ENCODE measurements at regions not wholly inside any gene's neighbourhood (a gene's known extent, or its start where the extent isn't known, plus 50 kb on each side); places are given as distances from the start of the nearest gene placed in this dataset.
"Not testable (repeated sequence)": the region's sequence is repeated elsewhere in the genome, so short reads cannot be mapped to it uniquely, and the experiment has no call there.

DNA sequence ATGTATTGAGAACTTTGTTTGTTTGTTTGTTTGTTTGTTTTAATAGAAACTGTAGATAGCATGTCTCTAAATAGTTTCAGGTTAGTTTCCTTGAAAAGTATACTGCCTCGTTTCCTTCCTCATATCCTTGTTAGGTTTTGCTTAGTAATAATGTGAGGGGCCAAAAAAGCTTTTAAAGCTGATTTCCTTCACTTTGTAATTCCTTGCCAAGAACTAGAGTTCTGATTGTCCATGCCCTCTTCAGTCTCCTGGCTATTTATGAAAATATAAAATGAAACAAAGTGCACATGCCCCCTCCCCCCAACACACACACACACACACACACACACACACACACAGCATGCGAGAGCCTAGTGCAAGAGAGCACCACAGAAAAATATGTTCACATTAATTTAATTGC is 115.8 kb downstream of the FZD1 start:
- Histone ChIP-seq H3K9ac (ENCODE audit: insufficient read length, low read depth) (no peak overlapping the region), H3K27me3 (ENCODE audit: insufficient read depth, insufficient read length) (no peaks in the 10 kb centered on the region), H3K36me3 (ENCODE audit: insufficient read depth, insufficient read length, low read length) (no peaks in the 10 kb centered on the region), H3K4me3 (ENCODE audit: insufficient read length, low read depth) (no peak overlapping the region), H3K9me3 (ENCODE audit: insufficient read depth, low read length) (no peaks in the 10 kb centered on the region), H3K4me1 (ENCODE audit: insufficient read depth, insufficient read length) (no peaks in the 10 kb centered on the region)
- DNase-seq (ENCODE audit: low read depth, low spot score) = no peak
- TF ChIP-seq ZNF274 (IDR thresholded peaks at IDR 0.05; ENCODE audit: low read depth, low read length) (no peak), YY1 (IDR thresholded peaks at IDR 0.05; ENCODE audit: insufficient read depth, insufficient read length) (no peak), SUZ12 (IDR thresholded peaks at IDR 0.05; ENCODE audit: extremely low read depth, insufficient read depth, insufficient read length) (no peak)

DNA sequence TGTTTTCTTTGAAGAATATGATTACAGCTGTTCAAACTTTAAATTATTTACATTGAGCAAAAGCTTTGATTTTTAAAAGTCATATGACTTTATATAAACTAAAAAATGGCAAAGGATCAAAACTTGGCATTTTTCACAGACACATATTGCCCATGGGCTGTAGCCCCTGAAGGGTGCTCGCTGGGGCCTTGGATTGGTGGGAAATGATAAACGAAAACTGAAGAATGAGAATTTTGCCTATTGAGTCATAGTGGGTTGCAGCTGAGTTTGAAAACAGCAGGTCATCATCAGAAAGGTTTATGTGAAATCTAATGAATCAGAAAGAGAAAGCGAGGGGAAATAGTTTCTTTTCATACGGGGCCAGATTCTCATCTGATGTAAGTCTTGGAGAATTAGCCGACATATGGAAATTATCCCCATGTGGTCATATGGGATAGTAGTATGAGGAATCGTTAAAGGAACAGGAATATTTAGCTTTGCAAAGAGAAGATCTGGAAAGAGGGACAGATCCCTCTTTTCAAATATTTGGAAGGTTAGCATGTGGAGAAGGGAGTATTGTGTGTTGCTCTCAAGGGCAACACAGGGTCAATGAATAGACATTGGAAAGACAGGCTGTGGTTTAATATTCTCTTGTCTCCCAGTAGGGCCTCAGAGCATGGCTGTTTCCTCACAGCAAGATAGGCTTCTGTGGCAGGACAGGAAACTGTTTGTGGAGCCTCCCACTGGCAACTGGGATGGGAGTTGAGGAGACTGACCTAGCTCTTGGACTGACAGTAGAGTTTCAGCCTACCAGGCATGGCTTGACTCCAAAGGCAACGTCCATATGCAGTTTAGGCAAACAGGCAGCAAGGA is 119.0 kb downstream of the FZD1 start:
- TF ChIP-seq ZNF274 (IDR thresholded peaks at IDR 0.05; ENCODE audit: low read depth, low read length) (no peak), SUZ12 (IDR thresholded peaks at IDR 0.05; ENCODE audit: extremely low read depth, insufficient read depth, insufficient read length) (no peak), YY1 (IDR thresholded peaks at IDR 0.05; ENCODE audit: insufficient read depth, insufficient read length) (no peak)
- Histone ChIP-seq H3K4me3 (ENCODE audit: insufficient read length, low read depth) (no peak overlapping the region), H3K27me3 (ENCODE audit: insufficient read depth, insufficient read length) (no peaks in the 10 kb centered on the region), H3K4me1 (ENCODE audit: insufficient read depth, insufficient read length) (no peaks in the 10 kb centered on the region), H3K9me3 (ENCODE audit: insufficient read depth, low read length) (no peaks in the 10 kb centered on the region), H3K9ac (ENCODE audit: insufficient read length, low read depth) (no peak overlapping the region), H3K36me3 (ENCODE audit: insufficient read depth, insufficient read length, low read length) (no peaks in the 10 kb centered on the region)
- no peak for DNase-seq (ENCODE audit: low read depth, low spot score)

DNA sequence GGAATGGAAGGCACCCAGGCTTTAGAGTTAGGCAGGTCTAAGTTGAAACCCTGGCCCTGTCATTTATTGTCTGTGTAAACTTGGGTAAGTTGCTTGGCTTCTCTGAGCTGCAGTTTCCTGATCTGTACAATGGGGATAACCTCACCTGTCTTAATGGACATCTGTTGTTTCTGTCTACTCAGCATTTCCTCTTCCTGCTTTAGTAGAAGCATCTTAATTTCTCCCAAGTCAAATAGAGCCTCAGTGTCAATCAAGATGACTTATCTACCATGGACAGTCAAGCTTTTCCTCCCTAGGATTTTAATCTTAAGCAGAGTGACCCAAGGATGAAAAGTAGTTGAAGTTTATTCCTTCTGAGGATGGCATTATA is 119.7 kb downstream of the FZD1 start:
- TF ChIP-seq ZNF274 (IDR thresholded peaks at IDR 0.05; ENCODE audit: low read depth, low read length) (no peak), YY1 (IDR thresholded peaks at IDR 0.05; ENCODE audit: insufficient read depth, insufficient read length) (no peak), SUZ12 (IDR thresholded peaks at IDR 0.05; ENCODE audit: extremely low read depth, insufficient read depth, insufficient read length) (no peak)
- Histone ChIP-seq H3K9me3 (ENCODE audit: insufficient read depth, low read length) (no peaks in the 10 kb centered on the region), H3K4me1 (ENCODE audit: insufficient read depth, insufficient read length) (no peaks in the 10 kb centered on the region), H3K9ac (ENCODE audit: insufficient read length, low read depth) (no peak overlapping the region), H3K4me3 (ENCODE audit: insufficient read length, low read depth) (no peak overlapping the region), H3K36me3 (ENCODE audit: insufficient read depth, insufficient read length, low read length) (no peaks in the 10 kb centered on the region), H3K27me3 (ENCODE audit: insufficient read depth, insufficient read length) (no peaks in the 10 kb centered on the region)
- no peak for DNase-seq (ENCODE audit: low read depth, low spot score)

DNA sequence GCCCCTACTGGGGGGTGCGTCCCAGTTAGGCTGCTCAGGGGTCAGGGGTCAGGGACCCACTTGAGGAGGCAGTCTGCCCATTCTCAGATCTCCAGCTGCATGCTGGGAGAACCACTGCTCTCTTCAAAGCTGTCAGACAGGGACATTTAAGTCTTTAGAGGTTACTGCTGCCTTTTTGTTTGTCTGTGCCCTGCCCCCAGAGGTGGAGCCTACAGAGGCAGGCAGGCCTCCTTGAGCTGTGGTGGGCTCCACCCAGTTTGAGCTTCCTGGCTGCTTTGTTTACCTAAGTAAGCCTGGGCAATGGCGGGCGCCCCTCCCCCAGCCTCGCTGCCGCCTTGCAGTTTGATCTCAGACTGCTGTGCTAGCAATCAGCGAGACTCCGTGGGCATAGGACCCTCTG is 130.5 kb downstream of the FZD1 start:
- not testable (repeated sequence) for H3K4me3 ChIP-seq (ENCODE audit: insufficient read length, low read depth); H3K9me3 ChIP-seq (ENCODE audit: insufficient read depth, low read length); H3K36me3 ChIP-seq (ENCODE audit: insufficient read depth, insufficient read length, low read length); DNase-seq (ENCODE audit: low read depth, low spot score); H3K27me3 ChIP-seq (ENCODE audit: insufficient read depth, insufficient read length); H3K9ac ChIP-seq (ENCODE audit: insufficient read length, low read depth); H3K4me1 ChIP-seq (ENCODE audit: insufficient read depth, insufficient read length)

DNA sequence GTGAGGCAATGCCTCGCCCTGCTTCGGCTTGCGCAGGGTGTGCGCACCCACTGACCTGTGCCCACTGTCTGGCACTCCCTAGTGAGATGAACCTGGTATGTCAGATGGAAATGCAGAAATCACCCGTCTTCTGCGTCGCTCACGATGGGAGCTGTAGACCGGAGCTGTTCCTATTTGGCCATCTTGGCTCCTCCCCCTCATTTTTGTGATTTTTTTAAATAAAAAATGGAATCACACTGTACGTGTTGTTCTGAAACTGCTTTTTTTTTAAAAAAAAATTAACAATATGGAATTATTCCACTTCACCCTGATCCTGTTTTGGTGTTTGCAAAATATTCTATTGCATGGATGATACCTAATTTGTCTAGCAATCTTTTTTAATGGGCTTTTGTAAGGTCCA is 131.1 kb downstream of the FZD1 start:
- H3K4me3 ChIP-seq (ENCODE audit: insufficient read length, low read depth); H3K9me3 ChIP-seq (ENCODE audit: insufficient read depth, low read length); H3K27me3 ChIP-seq (ENCODE audit: insufficient read depth, insufficient read length); H3K4me1 ChIP-seq (ENCODE audit: insufficient read depth, insufficient read length); H3K36me3 ChIP-seq (ENCODE audit: insufficient read depth, insufficient read length, low read length); DNase-seq (ENCODE audit: low read depth, low spot score); H3K9ac ChIP-seq (ENCODE audit: insufficient read length, low read depth): not testable (repeated sequence)

DNA sequence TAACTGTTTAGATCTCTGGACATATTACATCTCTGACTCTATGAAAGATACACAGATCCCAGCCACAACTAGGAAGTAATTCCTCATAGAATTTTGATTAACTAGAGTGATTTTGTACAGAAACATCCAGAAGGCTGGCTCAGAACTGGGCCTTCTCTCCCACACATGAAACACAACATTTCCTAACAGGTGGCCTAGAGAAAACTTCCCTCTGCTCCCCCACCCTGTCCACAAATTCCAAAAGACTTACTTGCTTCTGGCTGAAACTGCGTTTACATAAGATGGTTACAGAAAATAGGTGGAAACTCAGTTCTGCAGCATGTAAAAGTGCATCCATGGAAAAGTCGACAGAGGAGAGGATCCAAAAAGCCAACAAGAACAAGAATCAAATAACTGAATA is 132.9 kb downstream of the FZD1 start:
- no peak overlapping the region for H3K4me3 ChIP-seq (ENCODE audit: insufficient read length, low read depth)
- peaks cover 4% of the 10 kb centered on the region for H3K27me3 ChIP-seq (ENCODE audit: insufficient read depth, insufficient read length)
- DNase-seq (ENCODE audit: low read depth, low spot score) = no peak

DNA sequence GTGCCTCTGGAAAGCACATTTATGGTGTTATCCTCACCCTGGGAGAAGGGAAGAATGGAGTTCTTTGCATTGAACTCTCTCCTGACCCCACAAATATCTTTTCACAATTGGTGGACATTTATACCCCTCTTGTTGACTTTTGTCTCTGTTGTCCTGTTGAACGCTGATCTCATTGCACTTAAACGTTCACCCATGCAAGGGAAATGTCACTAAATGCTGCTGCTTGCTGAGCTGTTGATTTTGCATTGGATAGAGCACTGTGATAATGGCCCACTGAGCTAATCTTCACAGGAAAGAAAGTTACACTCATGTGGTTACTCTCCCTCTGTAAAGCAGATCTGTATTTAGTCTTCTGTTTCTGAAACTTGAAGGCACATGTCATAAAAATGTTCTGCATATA is 133.4 kb downstream of the FZD1 start:
- H3K36me3 ChIP-seq (ENCODE audit: insufficient read depth, insufficient read length, low read length) = no peaks in the 10 kb centered on the region
- no peak for DNase-seq (ENCODE audit: low read depth, low spot score)
- H3K9ac ChIP-seq (ENCODE audit: insufficient read length, low read depth) = no peak overlapping the region
- H3K4me3 ChIP-seq (ENCODE audit: insufficient read length, low read depth) = no peak overlapping the region
- H3K27me3 ChIP-seq (ENCODE audit: insufficient read depth, insufficient read length) = peaks cover 4% of the 10 kb centered on the region
- H3K4me1 ChIP-seq (ENCODE audit: insufficient read depth, insufficient read length) = no peaks in the 10 kb centered on the region
- H3K9me3 ChIP-seq (ENCODE audit: insufficient read depth, low read length) = peaks cover 5% of the 10 kb centered on the region; the same call in 1 of the 2 replicates
- TF ChIP-seq ZNF274 (IDR thresholded peaks at IDR 0.05; ENCODE audit: low read depth, low read length) (no peak), YY1 (IDR thresholded peaks at IDR 0.05; ENCODE audit: insufficient read depth, insufficient read length) (no peak), SUZ12 (IDR thresholded peaks at IDR 0.05; ENCODE audit: extremely low read depth, insufficient read depth, insufficient read length) (no peak)

More for the DNA sequence above, 132.9 kb downstream of the FZD1 start:
- TF ChIP-seq YY1 (IDR thresholded peaks at IDR 0.05; ENCODE audit: insufficient read depth, insufficient read length) (no peak), ZNF274 (IDR thresholded peaks at IDR 0.05; ENCODE audit: low read depth, low read length) (no peak), SUZ12 (IDR thresholded peaks at IDR 0.05; ENCODE audit: extremely low read depth, insufficient read depth, insufficient read length) (no peak)
- H3K9me3 ChIP-seq (ENCODE audit: insufficient read depth, low read length) = peaks cover 5% of the 10 kb centered on the region; the same call in 1 of the 2 replicates
- H3K36me3 ChIP-seq (ENCODE audit: insufficient read depth, insufficient read length, low read length) = no peaks in the 10 kb centered on the region
- no peak overlapping the region for H3K9ac ChIP-seq (ENCODE audit: insufficient read length, low read depth)
- H3K4me1 ChIP-seq (ENCODE audit: insufficient read depth, insufficient read length) = no peaks in the 10 kb centered on the region
